ENCODE measurements at regions not wholly inside any gene's neighbourhood (a gene's known extent, or its start where the extent isn't known, plus 50 kb on each side); places are given as distances from the start of the nearest gene placed in this dataset.

GRCh38 chr11:39681428-39681827 is 1778.0 kb downstream of the LRRC4C start:
- Histone ChIP-seq H3K4me3 (no peak overlapping the region), H3K9me3 (peaks cover 0 to 17% of the 10 kb centered on the region in 2 donors), H3K4me1 (no peaks in the 10 kb centered on the region), H3K36me3 (no peaks in the 10 kb centered on the region), H3K27ac (no peak overlapping the region), H3K27me3 (no peaks in the 10 kb centered on the region)
- intact Hi-C loops (cut with DNase I): no loop called here
- DNase-seq (no peak), ATAC-seq (no peak)
- no peak for TF ChIP-seq CTCF (IDR thresholded peaks at IDR 0.05)

GRCh38 chr11:39678996-39679395 is 1780.5 kb downstream of the LRRC4C start:
- TF ChIP-seq CTCF (IDR thresholded peaks at IDR 0.05): no peak
- Histone ChIP-seq H3K4me3 (no peak overlapping the region), H3K9me3 (peaks cover 0 to 17% of the 10 kb centered on the region in 2 donors), H3K27me3 (no peaks in the 10 kb centered on the region), H3K4me1 (no peaks in the 10 kb centered on the region), H3K36me3 (no peaks in the 10 kb centered on the region), H3K27ac (no peak overlapping the region)
- DNase-seq: no peak
- no peak for ATAC-seq
- intact Hi-C loops (cut with DNase I): no loop called here

GRCh38 chr11:39675171-39675570 is 1784.3 kb downstream of the LRRC4C start:
- no peaks in the 10 kb centered on the region for H3K27me3 ChIP-seq
- no peaks in the 10 kb centered on the region for H3K36me3 ChIP-seq
- peaks cover 0 to 12% of the 10 kb centered on the region in 2 donors for H3K9me3 ChIP-seq
- no peak for ATAC-seq
- DNase-seq: no peak
- no peak for TF ChIP-seq CTCF (IDR thresholded peaks at IDR 0.05)
- H3K27ac ChIP-seq: no peak overlapping the region
- no peaks in the 10 kb centered on the region for H3K4me1 ChIP-seq
- H3K4me3 ChIP-seq: no peak overlapping the region
- intact Hi-C loops (cut with DNase I): no loop called here

- no peaks in the 10 kb centered on the region for H3K4me1 ChIP-seq
- no peaks in the 10 kb centered on the region for H3K27me3 ChIP-seq
- DNase-seq (no peak), ATAC-seq (no peak)
- H3K27ac ChIP-seq: no peak overlapping the region
- intact Hi-C loops (cut with DNase I): no loop called here
- no peak for TF ChIP-seq CTCF (IDR thresholded peaks at IDR 0.05)
- no peak overlapping the region for H3K4me3 ChIP-seq
- peaks cover 0 to 7% of the 10 kb centered on the region in 2 donors for H3K9me3 ChIP-seq
- H3K36me3 ChIP-seq: no peaks in the 10 kb centered on the region
Measured at GRCh38 chr11:39674761-39675160, 1784.7 kb downstream of the LRRC4C start.

- DNase-seq (no peak), ATAC-seq (no peak)
- Histone ChIP-seq H3K27ac (no peak overlapping the region), H3K4me3 (no peak overlapping the region), H3K27me3 (no peaks in the 10 kb centered on the region), H3K36me3 (no peaks in the 10 kb centered on the region), H3K9me3 (peaks cover 0 to 4% of the 10 kb centered on the region in 2 donors), H3K4me1 (no peaks in the 10 kb centered on the region)
- TF ChIP-seq CTCF (IDR thresholded peaks at IDR 0.05): no peak
- intact Hi-C loops (cut with DNase I): no loop called here
Measured at GRCh38 chr11:39674024-39674423, 1785.4 kb downstream of the LRRC4C start.
